HepG2 (cell line): ENCODE measurements at regions not wholly inside any gene's neighbourhood (a gene's known extent, or its start where the extent isn't known, plus 50 kb on each side); places are given as distances from the start of the nearest gene placed in this dataset.

Experiments used
- HDAC2 ChIP-seq: sonication (generic); formaldehyde crosslinking; IDR thresholded peaks from 2 replicates; pipeline ENCODE4 v1.4.0; 2020; ENCODE audit warnings: missing genetic modification reagents
- ISL2 ChIP-seq: sonication (generic); formaldehyde crosslinking; IDR thresholded peaks from 2 replicates; pipeline ENCODE4 v1.5.0; 2020; ENCODE audit warnings: missing genetic modification reagents
- NR2F6 ChIP-seq, 2 experiments: IDR thresholded peaks; 2 replicates each; pipeline ENCODE4 v1.6.1; 2016; ENCODE audit warnings: antibody characterized with exemption in 1 of 2, mild to moderate bottlenecking in 1 of 2
- POLR2G ChIP-seq: fragments of 200-400 bp; formaldehyde crosslinking; IDR thresholded peaks from 2 replicates; pipeline ENCODE4 v1.6.1; 2018; ENCODE audit warnings: mild to moderate bottlenecking, low read depth, low read length, moderate library complexity
- PRPF4 ChIP-seq: fragments of 200-400 bp; formaldehyde crosslinking; IDR thresholded peaks from 2 replicates; pipeline ENCODE4 v1.6.1; 2016; ENCODE audit warnings: low read length, low read depth; ENCODE audit not compliant: poor library complexity, severe bottlenecking
- SALL2 ChIP-seq: sonication (generic); formaldehyde crosslinking; IDR thresholded peaks from 2 replicates; pipeline ENCODE4 v1.8.1; 2023; ENCODE audit warnings: mild to moderate bottlenecking, missing genetic modification reagents, inconsistent platforms
- THYN1 ChIP-seq: sonication (generic); formaldehyde crosslinking; IDR thresholded peaks from 2 replicates; pipeline ENCODE4 v1.8.1; 2023; ENCODE audit warnings: low read depth, mild to moderate bottlenecking, moderate library complexity, missing genetic modification reagents, borderline replicate concordance
- ZNF10 ChIP-seq: sonication (generic); formaldehyde crosslinking; IDR thresholded peaks from 2 replicates; pipeline ENCODE4 v1.4.0; 2020; ENCODE audit warnings: mild to moderate bottlenecking, low read depth, missing genetic modification reagents, borderline replicate concordance
- TF ChIP-seq, protein P1 (sequence below): sonication (generic); formaldehyde crosslinking; IDR thresholded peaks from 2 replicates; pipeline ENCODE4 v1.4.0; 2020; ENCODE audit warnings: mild to moderate bottlenecking, missing genetic modification reagents
- TF ChIP-seq, protein P2 (sequence below): sonication (generic); formaldehyde crosslinking; IDR thresholded peaks from 2 replicates; pipeline ENCODE4 v1.9.0; 2021; ENCODE audit warnings: missing genetic modification reagents, mild to moderate bottlenecking, borderline replicate concordance
- TF ChIP-seq, protein P3 (sequence below): sonication (generic); formaldehyde crosslinking; IDR thresholded peaks from 2 replicates; pipeline ENCODE4 v1.5.0; 2020; ENCODE audit warnings: mild to moderate bottlenecking, missing genetic modification reagents

DNA sequence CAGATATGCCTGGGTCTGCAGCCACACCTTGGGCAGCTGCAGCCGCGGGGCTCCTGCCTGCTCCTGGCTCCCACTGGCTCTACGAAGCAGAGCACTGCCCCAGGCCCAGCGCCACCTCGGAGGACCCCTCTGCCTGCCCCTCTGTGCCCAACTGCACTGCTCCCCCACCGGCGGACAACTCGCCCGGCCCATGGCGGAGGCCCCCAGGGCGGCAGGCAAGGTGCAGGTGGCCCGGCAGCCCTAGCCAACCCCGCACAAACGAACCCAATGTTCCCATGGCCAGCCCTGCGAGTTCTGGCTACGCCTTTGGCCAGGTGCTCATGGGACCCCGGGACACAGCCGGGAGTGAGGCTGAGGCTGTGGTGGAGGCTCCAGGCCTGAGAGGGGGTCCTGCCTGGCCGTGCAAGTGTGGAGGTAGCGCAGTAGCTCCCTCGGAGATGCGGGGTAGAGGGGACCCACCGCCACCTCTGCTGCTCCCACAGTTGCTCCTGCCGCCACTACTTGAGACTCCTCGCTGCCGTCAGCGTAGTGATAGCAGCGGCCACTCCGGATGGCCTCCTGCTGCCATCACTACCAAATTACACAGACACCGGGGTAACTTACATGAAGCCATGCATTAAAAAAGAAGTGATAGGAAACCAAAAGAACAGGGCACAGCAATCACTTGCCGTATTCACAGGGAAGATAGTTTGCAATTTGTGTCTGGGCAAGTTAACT lies 97.3 kb upstream of the SP4 start (continued):
- TF ChIP-seq PRPF4: no peak
- TF ChIP-seq ZNF10 (CRISPR knock-in tag): no peak
- TF ChIP-seq, protein P1, sequence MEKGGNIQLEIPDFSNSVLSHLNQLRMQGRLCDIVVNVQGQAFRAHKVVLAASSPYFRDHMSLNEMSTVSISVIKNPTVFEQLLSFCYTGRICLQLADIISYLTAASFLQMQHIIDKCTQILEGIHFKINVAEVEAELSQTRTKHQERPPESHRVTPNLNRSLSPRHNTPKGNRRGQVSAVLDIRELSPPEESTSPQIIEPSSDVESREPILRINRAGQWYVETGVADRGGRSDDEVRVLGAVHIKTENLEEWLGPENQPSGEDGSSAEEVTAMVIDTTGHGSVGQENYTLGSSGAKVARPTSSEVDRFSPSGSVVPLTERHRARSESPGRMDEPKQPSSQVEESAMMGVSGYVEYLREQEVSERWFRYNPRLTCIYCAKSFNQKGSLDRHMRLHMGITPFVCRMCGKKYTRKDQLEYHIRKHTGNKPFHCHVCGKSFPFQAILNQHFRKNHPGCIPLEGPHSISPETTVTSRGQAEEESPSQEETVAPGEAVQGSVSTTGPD (CRISPR knock-in tag): no peak
- TF ChIP-seq, protein P2, sequence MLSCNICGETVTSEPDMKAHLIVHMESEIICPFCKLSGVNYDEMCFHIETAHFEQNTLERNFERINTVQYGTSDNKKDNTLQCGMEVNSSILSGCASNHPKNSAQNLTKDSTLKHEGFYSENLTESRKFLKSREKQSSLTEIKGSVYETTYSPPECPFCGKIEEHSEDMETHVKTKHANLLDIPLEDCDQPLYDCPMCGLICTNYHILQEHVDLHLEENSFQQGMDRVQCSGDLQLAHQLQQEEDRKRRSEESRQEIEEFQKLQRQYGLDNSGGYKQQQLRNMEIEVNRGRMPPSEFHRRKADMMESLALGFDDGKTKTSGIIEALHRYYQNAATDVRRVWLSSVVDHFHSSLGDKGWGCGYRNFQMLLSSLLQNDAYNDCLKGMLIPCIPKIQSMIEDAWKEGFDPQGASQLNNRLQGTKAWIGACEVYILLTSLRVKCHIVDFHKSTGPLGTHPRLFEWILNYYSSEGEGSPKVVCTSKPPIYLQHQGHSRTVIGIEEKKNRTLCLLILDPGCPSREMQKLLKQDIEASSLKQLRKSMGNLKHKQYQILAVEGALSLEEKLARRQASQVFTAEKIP (CRISPR knock-in tag): no peak
- no peak for TF ChIP-seq SALL2
- no peak for TF ChIP-seq ISL2
- no peak for TF ChIP-seq THYN1 (CRISPR knock-in tag)
- no peak for TF ChIP-seq NR2F6 (IDR thresholded peaks at IDR 0.05)
- no peak for TF ChIP-seq NR2F6 (CRISPR knock-in tag; IDR thresholded peaks at IDR 0.05)
- TF ChIP-seq, protein P3, sequence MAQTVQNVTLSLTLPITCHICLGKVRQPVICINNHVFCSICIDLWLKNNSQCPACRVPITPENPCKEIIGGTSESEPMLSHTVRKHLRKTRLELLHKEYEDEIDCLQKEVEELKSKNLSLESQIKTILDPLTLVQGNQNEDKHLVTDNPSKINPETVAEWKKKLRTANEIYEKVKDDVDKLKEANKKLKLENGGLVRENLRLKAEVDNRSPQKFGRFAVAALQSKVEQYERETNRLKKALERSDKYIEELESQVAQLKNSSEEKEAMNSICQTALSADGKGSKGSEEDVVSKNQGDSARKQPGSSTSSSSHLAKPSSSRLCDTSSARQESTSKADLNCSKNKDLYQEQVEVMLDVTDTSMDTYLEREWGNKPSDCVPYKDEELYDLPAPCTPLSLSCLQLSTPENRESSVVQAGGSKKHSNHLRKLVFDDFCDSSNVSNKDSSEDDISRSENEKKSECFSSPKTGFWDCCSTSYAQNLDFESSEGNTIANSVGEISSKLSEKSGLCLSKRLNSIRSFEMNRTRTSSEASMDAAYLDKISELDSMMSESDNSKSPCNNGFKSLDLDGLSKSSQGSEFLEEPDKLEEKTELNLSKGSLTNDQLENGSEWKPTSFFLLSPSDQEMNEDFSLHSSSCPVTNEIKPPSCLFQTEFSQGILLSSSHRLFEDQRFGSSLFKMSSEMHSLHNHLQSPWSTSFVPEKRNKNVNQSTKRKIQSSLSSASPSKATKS (CRISPR knock-in tag): no peak
- TF ChIP-seq HDAC2 (CRISPR knock-in tag): no peak
- no peak for TF ChIP-seq POLR2G
